KOPT-K1 (cell line): ENCODE measurements at regions not wholly inside any gene's neighbourhood (a gene's known extent, or its start where the extent isn't known, plus 50 kb on each side); places are given as distances from the start of the nearest gene placed in this dataset.

Experiments used
- H3K27ac ChIP-seq: fragments of 200-600 bp; sonication (generic); 2 replicates; pipeline ENCODE4 v1.5.1; 2016; ENCODE audit warnings: antibody characterized with exemption, mild to moderate bottlenecking, low read depth, low read length; ENCODE audit not compliant: poor library complexity, severe bottlenecking
- H3K36me3 ChIP-seq: fragments of 200-600 bp; sonication (generic); 2 replicates; pipeline ENCODE4 v1.5.1; 2017; ENCODE audit warnings: antibody characterized with exemption, mild to moderate bottlenecking, low read length, moderate library complexity; ENCODE audit not compliant: insufficient read depth
- H3K9me3 ChIP-seq: fragments of 200-600 bp; sonication (generic); 2 replicates; pipeline ENCODE4 v1.5.1; 2017; ENCODE audit warnings: antibody characterized with exemption, low read length, mild to moderate bottlenecking; ENCODE audit not compliant: insufficient read depth, poor library complexity, severe bottlenecking

- Histone ChIP-seq H3K9me3 (peaks cover 21% of the 10 kb centered on the region), H3K36me3 (no peaks in the 10 kb centered on the region), H3K27ac (peak overlapping the region; percentile 100)
Measured at GRCh38 chr2:234286118-234286598, 210.7 kb downstream of the ARL4C start.

- peaks cover 27% of the 10 kb centered on the region for H3K9me3 ChIP-seq
- H3K27ac ChIP-seq = peak overlapping the region; percentile 31
- H3K36me3 ChIP-seq = no peaks in the 10 kb centered on the region
Measured at GRCh38 chr2:234285541-234285940, 211.3 kb downstream of the ARL4C start.

GRCh38 chr2:234279637-234280036, 217.2 kb downstream of the ARL4C start:
- H3K9me3 ChIP-seq = peaks cover 49% of the 10 kb centered on the region
- H3K27ac ChIP-seq = peak overlapping the region; percentile 93
- H3K36me3 ChIP-seq = no peaks in the 10 kb centered on the region

- Histone ChIP-seq H3K36me3 (no peaks in the 10 kb centered on the region), H3K9me3 (peaks cover 49% of the 10 kb centered on the region), H3K27ac (peak overlapping the region; percentile 93)
Measured at GRCh38 chr2:234278556-234279255, 218.2 kb downstream of the ARL4C start.

GRCh38 chr2:234275515-234275914, 221.4 kb downstream of the ARL4C start:
- Histone ChIP-seq H3K27ac (peak overlapping the region; percentile 83), H3K9me3 (peaks cover 22% of the 10 kb centered on the region), H3K36me3 (no peaks in the 10 kb centered on the region)

DNA sequence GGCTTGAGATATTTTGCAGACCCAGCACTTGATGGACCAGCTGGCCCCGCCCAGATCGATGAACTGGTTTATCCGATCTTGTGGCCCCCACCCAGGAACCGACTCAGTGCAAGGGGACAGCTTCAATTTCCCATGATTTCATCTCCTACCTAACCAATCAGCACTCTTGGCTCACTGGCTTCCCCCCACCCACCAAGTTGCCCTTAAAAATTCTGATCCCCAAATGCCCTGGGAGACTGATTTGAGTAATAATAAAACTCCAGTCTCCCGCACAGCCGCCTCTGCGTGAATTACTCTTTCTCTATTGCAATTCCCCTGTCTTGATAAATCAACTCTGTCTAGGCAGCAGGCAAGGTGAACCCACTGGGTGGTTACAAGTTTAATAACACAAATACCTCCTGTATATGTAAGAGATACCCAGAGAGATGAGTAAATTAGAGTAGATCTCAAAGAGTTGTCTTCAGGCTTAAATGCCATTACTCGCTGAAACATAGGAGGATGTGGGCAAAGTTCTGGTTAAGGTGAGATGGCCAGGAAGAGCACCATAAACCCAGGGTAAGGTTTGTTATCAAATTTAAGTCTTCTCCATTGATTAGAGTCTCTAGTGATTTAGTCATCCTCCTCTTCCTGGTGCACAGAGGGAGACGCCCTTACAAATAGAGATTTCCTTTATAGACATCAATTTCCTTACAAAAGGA, 222.8 kb downstream of the ARL4C start:
- Histone ChIP-seq H3K27ac (peak overlapping the region; percentile 83), H3K36me3 (no peaks in the 10 kb centered on the region), H3K9me3 (peaks cover 7% of the 10 kb centered on the region)

GRCh38 chr2:234272069-234272850, 221.8 kb downstream of the SPP2 start:
- Histone ChIP-seq H3K9me3 (no peaks in the 10 kb centered on the region), H3K27ac (peak overlapping the region; percentile 83)

GRCh38 chr2:234271338-234271737, 220.8 kb downstream of the SPP2 start:
- Histone ChIP-seq H3K27ac (peak overlapping the region; percentile 83), H3K9me3 (no peaks in the 10 kb centered on the region), H3K36me3 (no peaks in the 10 kb centered on the region)

More at GRCh38 chr2:234272069-234272850, 221.8 kb downstream of the SPP2 start:
- H3K36me3 ChIP-seq = no peaks in the 10 kb centered on the region

- Histone ChIP-seq H3K27ac (peak overlapping the region; percentile 83), H3K36me3 (no peaks in the 10 kb centered on the region), H3K9me3 (no peaks in the 10 kb centered on the region)
Measured at GRCh38 chr2:234269769-234270204, 219.3 kb downstream of the SPP2 start.

- peak overlapping the region; percentile 66 for H3K27ac ChIP-seq
- H3K36me3 ChIP-seq = no peaks in the 10 kb centered on the region
- peaks cover 4% of the 10 kb centered on the region for H3K9me3 ChIP-seq
Measured at GRCh38 chr2:234267534-234267933, 217.0 kb downstream of the SPP2 start.

- Histone ChIP-seq H3K27ac (peak overlapping the region; percentile 66), H3K36me3 (no peaks in the 10 kb centered on the region), H3K9me3 (peaks cover 4% of the 10 kb centered on the region)
Measured at GRCh38 chr2:234266952-234267351, 216.4 kb downstream of the SPP2 start.

- H3K9me3 ChIP-seq = peaks cover 4% of the 10 kb centered on the region
- H3K27ac ChIP-seq = no peak overlapping the region
Measured at GRCh38 chr2:234265206-234265605, 214.7 kb downstream of the SPP2 start.

DNA sequence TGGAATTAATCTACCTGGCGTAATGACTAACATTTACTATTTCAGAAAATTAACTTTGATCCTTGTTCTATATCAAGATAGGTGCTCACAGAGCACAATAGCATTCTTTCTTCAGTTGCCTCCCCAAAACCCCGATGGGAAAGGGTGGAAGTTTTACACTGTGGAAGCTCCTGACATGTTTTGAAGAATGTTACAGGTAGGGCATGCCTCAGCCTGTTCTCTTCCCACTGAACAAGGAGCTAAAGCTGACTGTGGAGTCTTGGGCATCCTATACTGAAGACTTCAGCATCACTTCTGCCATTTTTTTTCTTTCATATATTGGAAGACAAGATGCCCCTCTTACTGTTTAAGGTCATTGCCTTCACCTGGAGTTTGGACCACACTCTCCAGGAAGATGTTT, 211.2 kb downstream of the SPP2 start:
- Histone ChIP-seq H3K36me3 (no peaks in the 10 kb centered on the region), H3K9me3 (peaks cover 4% of the 10 kb centered on the region), H3K27ac (no peak overlapping the region)

More at GRCh38 chr2:234265206-234265605, 214.7 kb downstream of the SPP2 start:
- H3K36me3 ChIP-seq = no peaks in the 10 kb centered on the region

DNA sequence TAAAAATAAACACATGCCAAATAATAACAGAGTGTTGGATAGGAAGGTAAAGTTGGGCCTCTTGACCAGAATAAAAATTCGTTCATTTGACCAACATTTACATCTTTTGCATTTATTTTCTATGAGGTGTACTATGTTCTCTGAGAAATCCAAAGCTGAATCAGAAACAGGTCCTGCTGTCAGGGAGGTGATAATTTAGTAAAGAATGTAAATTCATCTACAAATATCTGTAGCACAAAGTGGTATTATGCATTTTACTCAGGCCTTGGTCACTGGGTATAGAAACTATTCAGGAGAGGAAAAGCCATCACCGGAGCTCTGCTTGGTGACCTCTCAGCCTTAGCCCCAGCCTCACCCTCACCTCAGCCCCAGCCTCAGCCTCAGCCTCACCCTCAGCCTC, 208.9 kb downstream of the SPP2 start:
- Histone ChIP-seq H3K27ac (no peak overlapping the region), H3K9me3 (peaks cover 4% of the 10 kb centered on the region), H3K36me3 (no peaks in the 10 kb centered on the region)

DNA sequence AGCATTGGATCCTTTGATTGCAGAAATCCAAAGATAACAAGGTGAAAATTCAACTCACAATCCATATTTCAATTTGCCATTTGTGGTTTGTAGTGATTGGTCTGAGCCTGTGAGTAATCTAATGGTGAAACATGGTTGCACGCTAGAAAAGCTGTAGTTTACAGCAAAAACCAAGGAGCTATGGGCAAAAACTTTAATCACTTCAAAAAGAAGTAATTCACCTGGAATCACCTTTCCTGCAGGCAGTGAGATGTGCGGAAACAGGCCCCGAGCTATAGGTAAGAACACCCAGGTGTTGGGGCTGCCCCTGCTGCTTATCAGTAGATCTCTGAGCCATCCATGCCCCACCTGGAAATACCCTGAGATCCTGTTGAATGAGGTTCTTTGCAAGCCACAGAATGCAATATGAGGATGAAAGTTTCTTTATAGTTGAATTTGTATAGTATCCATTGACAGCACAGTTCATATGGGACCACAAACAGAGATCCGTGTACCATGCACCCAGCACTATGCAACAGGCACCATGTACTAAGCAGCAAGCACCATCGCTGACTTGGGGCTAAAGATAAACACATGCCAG, 208.2 kb downstream of the SPP2 start:
- Histone ChIP-seq H3K27ac (no peak overlapping the region), H3K9me3 (peaks cover 4% of the 10 kb centered on the region), H3K36me3 (no peaks in the 10 kb centered on the region)
